HG02852 (cell line): ENCODE measurements at regions not wholly inside any gene's neighbourhood (a gene's known extent, or its start where the extent isn't known, plus 50 kb on each side); places are given as distances from the start of the nearest gene placed in this dataset.

ENCODE experiments used
- ATAC-seq: cut with Tn5 transposase; IDR thresholded peaks from one replicate; pipeline ENCODE4 v1.9.1; 2021; ENCODE audit warnings: mild to moderate bottlenecking, moderate library complexity; ENCODE audit not compliant: unreplicated experiment

- ATAC-seq = no peak
Observed at GRCh38 chr9:88786291-88787079, 204.8 kb upstream of the S1PR3 start.

- no peak for ATAC-seq
Observed at GRCh38 chr9:88789785-88790184, 201.5 kb upstream of the S1PR3 start.

- no peak for ATAC-seq
Observed at GRCh38 chr9:88791105-88791805, 200.0 kb upstream of the S1PR3 start.

GRCh38 chr9:88792502-88792901 is 198.8 kb upstream of the S1PR3 start:
- no peak for ATAC-seq

- no peak for ATAC-seq
Observed at GRCh38 chr9:88794100-88794499, 197.2 kb upstream of the S1PR3 start.

- ATAC-seq = no peak
Observed at GRCh38 chr9:88796947-88797346, 194.3 kb upstream of the S1PR3 start.

GRCh38 chr9:88798476-88798875 is 192.8 kb upstream of the S1PR3 start:
- no peak for ATAC-seq

GRCh38 chr9:88799541-88800328 is 191.5 kb upstream of the S1PR3 start:
- ATAC-seq = no peak

- no peak for ATAC-seq
Observed at GRCh38 chr9:88800329-88800682, 191.0 kb upstream of the S1PR3 start.

GRCh38 chr9:88801214-88801796 is 190.0 kb upstream of the S1PR3 start:
- no peak for ATAC-seq

- no peak for ATAC-seq
Observed at GRCh38 chr9:88802533-88802932, 188.7 kb upstream of the S1PR3 start.

GRCh38 chr9:88803546-88804253 is 187.6 kb upstream of the S1PR3 start:
- ATAC-seq = no peak

- ATAC-seq = no peak
Observed at GRCh38 chr9:88804254-88804596, 187.0 kb upstream of the S1PR3 start.

GRCh38 chr9:88805217-88805943 is 185.9 kb upstream of the S1PR3 start:
- ATAC-seq = no peak

- ATAC-seq = no peak
Observed at GRCh38 chr9:88807426-88807825, 183.8 kb upstream of the S1PR3 start.

GRCh38 chr9:88808019-88808656 is 183.1 kb upstream of the S1PR3 start:
- no peak for ATAC-seq

- ATAC-seq = no peak
Observed at GRCh38 chr9:88808761-88809354, 182.4 kb upstream of the S1PR3 start.

- no peak for ATAC-seq
Observed at GRCh38 chr9:88809355-88810161, 181.7 kb upstream of the S1PR3 start.
